ENCODE measurements at regions not wholly inside any gene's neighbourhood (a gene's known extent, or its start where the extent isn't known, plus 50 kb on each side); places are given as distances from the start of the nearest gene placed in this dataset.

DNA sequence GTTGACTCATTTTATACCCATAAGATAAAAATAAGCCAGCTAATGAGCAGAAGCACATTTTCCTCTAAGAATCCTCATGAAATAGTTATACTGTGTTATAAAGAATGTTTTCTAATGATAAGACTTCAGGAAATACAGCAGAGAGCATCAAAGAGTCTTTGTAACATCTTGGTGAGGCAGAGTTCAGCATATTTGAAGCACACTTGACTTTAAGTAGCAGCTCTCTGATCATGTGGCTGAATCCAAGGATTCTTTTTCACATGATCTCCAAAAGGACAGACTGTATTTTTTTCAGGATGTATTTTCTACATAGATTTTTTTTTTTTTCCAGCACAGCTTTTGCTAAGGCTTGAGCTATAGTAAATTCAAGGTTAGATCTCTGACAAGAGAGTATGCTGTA, 195.1 kb downstream of the SI start:
- H3K27ac Mint-ChIP-seq = no peak overlapping the region

DNA sequence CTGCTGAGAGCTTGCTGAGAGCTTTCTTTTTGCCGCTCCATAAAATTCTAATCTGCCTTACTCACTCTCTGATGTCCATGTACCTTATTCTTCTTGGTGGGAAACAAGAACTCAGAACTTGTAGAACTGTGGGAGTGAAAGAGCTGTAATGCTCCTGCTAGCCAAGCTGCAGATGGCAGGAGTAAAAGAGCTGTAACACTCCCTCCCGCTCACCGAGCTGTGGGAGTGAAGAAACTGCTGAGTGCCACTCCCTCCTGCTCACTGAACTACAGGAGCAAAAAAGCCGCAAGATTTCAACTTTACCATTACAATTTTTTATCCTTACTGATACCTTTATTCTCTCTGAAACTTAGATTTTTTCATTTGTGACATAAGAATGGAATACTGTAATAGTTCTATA, 199.1 kb downstream of the SI start:
- no peaks in the 10 kb centered on the region for H3K9me3 Mint-ChIP-seq
- peaks cover 6% of the 10 kb centered on the region for H3K4me1 Mint-ChIP-seq
- H3K27me3 Mint-ChIP-seq (ENCODE audit: low read depth, poor library complexity) = no peaks in the 10 kb centered on the region
- no peak overlapping the region for H3K4me3 Mint-ChIP-seq
- no peaks in the 10 kb centered on the region for H3K36me3 Mint-ChIP-seq (ENCODE audit: low read depth)
- TF ChIP-seq, protein P1, sequence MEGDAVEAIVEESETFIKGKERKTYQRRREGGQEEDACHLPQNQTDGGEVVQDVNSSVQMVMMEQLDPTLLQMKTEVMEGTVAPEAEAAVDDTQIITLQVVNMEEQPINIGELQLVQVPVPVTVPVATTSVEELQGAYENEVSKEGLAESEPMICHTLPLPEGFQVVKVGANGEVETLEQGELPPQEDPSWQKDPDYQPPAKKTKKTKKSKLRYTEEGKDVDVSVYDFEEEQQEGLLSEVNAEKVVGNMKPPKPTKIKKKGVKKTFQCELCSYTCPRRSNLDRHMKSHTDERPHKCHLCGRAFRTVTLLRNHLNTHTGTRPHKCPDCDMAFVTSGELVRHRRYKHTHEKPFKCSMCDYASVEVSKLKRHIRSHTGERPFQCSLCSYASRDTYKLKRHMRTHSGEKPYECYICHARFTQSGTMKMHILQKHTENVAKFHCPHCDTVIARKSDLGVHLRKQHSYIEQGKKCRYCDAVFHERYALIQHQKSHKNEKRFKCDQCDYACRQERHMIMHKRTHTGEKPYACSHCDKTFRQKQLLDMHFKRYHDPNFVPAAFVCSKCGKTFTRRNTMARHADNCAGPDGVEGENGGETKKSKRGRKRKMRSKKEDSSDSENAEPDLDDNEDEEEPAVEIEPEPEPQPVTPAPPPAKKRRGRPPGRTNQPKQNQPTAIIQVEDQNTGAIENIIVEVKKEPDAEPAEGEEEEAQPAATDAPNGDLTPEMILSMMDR (IDR thresholded peaks at IDR 0.05) = no peak
- DNase-seq = peak; percentile 24
- no peak overlapping the region for H3K27ac Mint-ChIP-seq

More for the DNA sequence above, 195.1 kb downstream of the SI start:
- Mint-ChIP-seq H3K36me3 (ENCODE audit: low read depth) (no peaks in the 10 kb centered on the region), H3K4me3 (no peak overlapping the region), H3K9me3 (no peaks in the 10 kb centered on the region), H3K4me1 (peaks cover 6% of the 10 kb centered on the region), H3K27me3 (ENCODE audit: low read depth, poor library complexity) (no peaks in the 10 kb centered on the region)
- DNase-seq = no peak
- TF ChIP-seq, protein P1 (IDR thresholded peaks at IDR 0.05) = no peak

DNA sequence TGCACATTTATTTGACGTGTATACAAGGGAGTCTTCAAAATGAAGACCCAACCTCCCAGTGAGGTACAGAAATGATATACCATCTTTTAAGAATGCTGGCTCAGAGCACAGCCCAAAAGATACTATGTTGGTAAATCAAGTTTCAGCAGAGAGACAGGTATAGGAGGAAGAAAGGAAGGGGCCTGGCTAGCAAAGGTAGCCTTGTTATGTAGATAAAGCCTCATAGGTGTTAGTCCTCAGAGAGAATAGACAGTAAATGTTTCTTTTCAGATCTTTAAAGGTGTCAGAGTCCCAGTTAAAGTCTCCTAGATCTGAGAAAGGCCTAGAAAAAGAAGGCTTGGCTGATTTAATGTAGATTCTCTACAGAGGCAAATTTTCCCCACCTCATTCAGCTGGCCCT, 213.8 kb downstream of the SI start:
- Mint-ChIP-seq H3K27me3 (ENCODE audit: low read depth, poor library complexity) (peaks cover 6% of the 10 kb centered on the region), H3K9me3 (no peaks in the 10 kb centered on the region), H3K36me3 (ENCODE audit: low read depth) (no peaks in the 10 kb centered on the region), H3K4me3 (no peak overlapping the region), H3K4me1 (no peaks in the 10 kb centered on the region), H3K27ac (no peak overlapping the region)
- TF ChIP-seq, protein P1 (IDR thresholded peaks at IDR 0.05) = no peak
- no peak for DNase-seq

DNA sequence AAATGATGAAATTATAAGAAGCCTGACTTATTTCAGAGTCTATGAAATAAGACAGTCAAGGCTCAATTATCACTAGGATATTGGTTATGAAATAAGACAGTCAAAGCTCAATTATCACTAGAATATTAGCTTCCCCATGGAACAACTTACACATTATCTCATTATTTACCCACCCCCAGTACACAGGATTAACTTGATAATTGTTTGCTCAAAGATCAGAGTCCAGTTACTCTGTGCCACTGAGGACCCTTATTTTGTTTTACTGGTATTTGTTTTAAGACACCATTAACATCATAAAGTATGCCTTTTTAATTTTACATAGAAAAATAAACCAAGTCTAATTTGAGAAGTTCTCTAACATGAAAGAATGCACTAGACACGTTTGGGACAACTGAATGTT, 225.4 kb downstream of the SI start:
- Mint-ChIP-seq H3K9me3 (no peaks in the 10 kb centered on the region), H3K27ac (no peak overlapping the region), H3K27me3 (ENCODE audit: low read depth, poor library complexity) (no peaks in the 10 kb centered on the region), H3K4me1 (no peaks in the 10 kb centered on the region), H3K4me3 (no peak overlapping the region), H3K36me3 (ENCODE audit: low read depth) (no peaks in the 10 kb centered on the region)
- TF ChIP-seq, protein P1 (IDR thresholded peaks at IDR 0.05) = no peak
- DNase-seq = no peak

DNA sequence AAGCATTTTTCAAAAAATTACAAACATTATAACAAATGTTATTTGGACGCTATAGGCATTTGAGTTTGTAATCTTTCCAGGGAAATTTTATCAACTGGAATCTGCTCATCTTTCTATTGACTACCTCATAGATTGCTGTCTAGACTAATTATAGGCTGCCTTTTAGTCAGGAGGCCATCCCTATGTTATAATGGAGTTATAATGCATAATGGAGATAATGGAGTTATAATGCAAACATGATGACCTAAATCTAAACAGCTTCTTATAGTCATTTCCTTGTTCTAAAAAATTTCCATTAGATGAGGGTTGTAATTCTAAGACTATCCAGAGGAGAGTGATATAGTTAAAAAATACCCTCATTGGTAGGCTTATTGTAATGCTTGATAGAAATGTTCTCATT, 226.4 kb downstream of the SI start:
- H3K9me3 Mint-ChIP-seq = no peaks in the 10 kb centered on the region
- no peak for DNase-seq
- no peaks in the 10 kb centered on the region for H3K4me1 Mint-ChIP-seq
- no peaks in the 10 kb centered on the region for H3K36me3 Mint-ChIP-seq (ENCODE audit: low read depth)
- no peaks in the 10 kb centered on the region for H3K27me3 Mint-ChIP-seq (ENCODE audit: low read depth, poor library complexity)
- no peak overlapping the region for H3K27ac Mint-ChIP-seq
- no peak overlapping the region for H3K4me3 Mint-ChIP-seq
- TF ChIP-seq, protein P1 (IDR thresholded peaks at IDR 0.05) = no peak

DNA sequence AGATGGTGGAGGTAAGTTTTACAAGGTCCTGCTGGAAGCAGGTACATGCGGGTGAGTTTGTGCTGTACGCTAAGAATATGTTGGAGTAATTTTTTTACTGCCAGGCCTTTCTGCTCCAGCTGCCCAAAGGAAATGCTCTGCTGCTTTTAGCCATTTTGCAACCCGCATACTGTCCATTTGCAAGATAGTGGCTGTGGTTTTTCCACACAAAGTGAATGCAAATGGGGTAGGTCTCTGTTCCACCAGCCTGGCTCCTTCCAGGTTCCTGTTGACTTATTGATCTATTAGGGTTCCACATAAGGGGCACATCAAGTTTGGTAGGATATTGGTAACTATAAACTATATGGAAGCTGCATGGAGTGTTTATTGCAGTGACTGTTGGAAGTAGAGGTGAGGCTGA, 227.1 kb downstream of the SI start:
- Mint-ChIP-seq H3K36me3 (ENCODE audit: low read depth) (no peaks in the 10 kb centered on the region), H3K27me3 (ENCODE audit: low read depth, poor library complexity) (no peaks in the 10 kb centered on the region), H3K9me3 (no peaks in the 10 kb centered on the region), H3K27ac (no peak overlapping the region), H3K4me1 (no peaks in the 10 kb centered on the region), H3K4me3 (no peak overlapping the region)
- DNase-seq = no peak
- TF ChIP-seq, protein P1 (IDR thresholded peaks at IDR 0.05) = no peak

Measured in nephron progenitor cell (in vitro differentiated cells).